HEK293 (cell line): ENCODE measurements at regions not wholly inside any gene's neighbourhood (a gene's known extent, or its start where the extent isn't known, plus 50 kb on each side); places are given as distances from the start of the nearest gene placed in this dataset.

ENCODE experiments used
- CTCF ChIA-PET: fragments of 350-600 bp; formaldehyde crosslinking; extraction: SDS; loops from one replicate; lab custom pipeline; 2021; ENCODE audit warnings: antibody characterized with exemption; lab: Yijun Ruan, JAX
- POLR2A ChIA-PET: fragments of 300-600 bp; formaldehyde crosslinking; extraction: SDS; loops from one replicate; lab custom pipeline; 2020; ENCODE audit warnings: antibody characterized with exemption, inconsistent platforms; lab: Yijun Ruan, JAX
- H3K27ac ChIP-seq: fragments of 200-500 bp; sonication (Bioruptor generic); 2 replicates; pipeline ENCODE4 v1.5.1; 2014; ENCODE audit warnings: low read depth, low read length, control low read depth, inconsistent platforms; ENCODE audit errors: extremely low read depth
- H3K36me3 ChIP-seq, 2 experiments: fragments of 200-500 bp in 1 of 2; sonication (Bioruptor generic) in 1 of 2; 1 replicate in 1 of 2; 2 replicates in 1 of 2; pipeline ENCODE4 v1.5.1; 2014 to 2017; ENCODE audit warnings: inconsistent platforms in 2 of 2, low read length in 2 of 2; ENCODE audit not compliant: control insufficient read depth in 2 of 2, insufficient read depth in 1 of 2
- H3K4me1 ChIP-seq: fragments of 200-500 bp; sonication (Bioruptor generic); 2 replicates; pipeline ENCODE4 v1.5.1; 2014; ENCODE audit warnings: mild to moderate bottlenecking, low read length, inconsistent platforms; ENCODE audit not compliant: control insufficient read depth, insufficient read depth
- H3K4me3 ChIP-seq: 2 replicates; pipeline ENCODE4 v1.5.1; 2011; ENCODE audit warnings: low read depth, mild to moderate bottlenecking, control low read depth, low read length, moderate library complexity
- H3K9me3 ChIP-seq: fragments of 200-500 bp; sonication (Bioruptor generic); 2 replicates; pipeline ENCODE4 v1.5.1; 2014; ENCODE audit warnings: low read depth, low read length, inconsistent platforms; ENCODE audit not compliant: control insufficient read depth, insufficient read depth
- GFI1B ChIP-seq: fragments of 450-650 bp; formaldehyde crosslinking; IDR thresholded peaks from 2 replicates; pipeline ENCODE4 v1.5.1; 2016; ENCODE audit warnings: missing biosample characterization, missing genetic modification characterization
- SP7 ChIP-seq: fragments of 450-650 bp; formaldehyde crosslinking; IDR thresholded peaks from 2 replicates; pipeline ENCODE4 v1.5.1; 2016; ENCODE audit warnings: missing biosample characterization, missing genetic modification characterization
- ZFHX2 ChIP-seq: fragments of 450-650 bp; formaldehyde crosslinking; conservative IDR thresholded peaks from 2 replicates; pipeline ENCODE4 v1.5.1; 2016; ENCODE audit warnings: missing biosample characterization, missing genetic modification characterization
- ZFP41 ChIP-seq: fragments of 450-650 bp; formaldehyde crosslinking; IDR thresholded peaks from 2 replicates; pipeline ENCODE4 v1.5.1; 2016; ENCODE audit warnings: missing biosample characterization, missing genetic modification characterization, borderline replicate concordance
- ZNF214 ChIP-seq: fragments of 450-650 bp; formaldehyde crosslinking; IDR thresholded peaks from 2 replicates; pipeline ENCODE4 v1.5.1; 2017; ENCODE audit warnings: missing biosample characterization, mild to moderate bottlenecking, missing genetic modification characterization, borderline replicate concordance
- ZNF274 ChIP-seq, 2 experiments: fragments of 200-500 bp in 1 of 2; fragments of 450-650 bp in 1 of 2; sonication (Bioruptor generic) in 1 of 2; formaldehyde crosslinking in 1 of 2; IDR thresholded peaks; 2 replicates each; pipeline versions ENCODE4 v1.5.1 to v1.6.1; 2014 to 2016; ENCODE audit warnings: borderline replicate concordance in 1 of 2, inconsistent platforms in 1 of 2, low read length in 1 of 2, missing biosample characterization in 1 of 2, missing genetic modification characterization in 1 of 2
- ZNF324 ChIP-seq: fragments of 450-650 bp; formaldehyde crosslinking; IDR thresholded peaks from 2 replicates; pipeline ENCODE4 v1.5.1; 2016; ENCODE audit warnings: missing biosample characterization, missing genetic modification characterization
- ZNF335 ChIP-seq: fragments of 450-650 bp; formaldehyde crosslinking; conservative IDR thresholded peaks from 2 replicates; pipeline ENCODE4 v1.5.1; 2016; ENCODE audit warnings: missing biosample characterization, missing genetic modification characterization
- ZNF398 ChIP-seq: fragments of 450-650 bp; formaldehyde crosslinking; IDR thresholded peaks from 2 replicates; pipeline ENCODE4 v1.5.1; 2017; ENCODE audit warnings: missing biosample characterization, missing genetic modification characterization
- ZNF580 ChIP-seq: fragments of 450-650 bp; formaldehyde crosslinking; IDR thresholded peaks from 2 replicates; pipeline ENCODE4 v1.5.1; 2016; ENCODE audit warnings: missing biosample characterization, missing genetic modification characterization
- ZNF837 ChIP-seq: fragments of 450-650 bp; formaldehyde crosslinking; IDR thresholded peaks from 2 replicates; pipeline ENCODE4 v1.5.1; 2016; ENCODE audit warnings: missing biosample characterization, missing genetic modification characterization
- TF ChIP-seq, protein P1 (sequence below): fragments of 450-650 bp; formaldehyde crosslinking; IDR thresholded peaks from 2 replicates; pipeline ENCODE4 v1.5.1; 2016; ENCODE audit warnings: missing biosample characterization, missing genetic modification characterization, borderline replicate concordance
- TF ChIP-seq, protein P2 (sequence below): fragments of 450-650 bp; formaldehyde crosslinking; IDR thresholded peaks from 2 replicates; pipeline ENCODE4 v1.5.1; 2016; ENCODE audit warnings: missing biosample characterization, missing genetic modification characterization

- H3K27ac ChIP-seq: no peak overlapping the region
- no peak overlapping the region for H3K4me3 ChIP-seq
- ChIA-PET POLR2A (no interaction called here), CTCF (no interaction called here)
- no peaks in the 10 kb centered on the region for H3K9me3 ChIP-seq
- H3K36me3 ChIP-seq: no peaks in the 10 kb centered on the region
- H3K4me1 ChIP-seq: no peaks in the 10 kb centered on the region
- TF ChIP-seq GFI1B (tag by site-specific recombination) (no peak), ZNF324 (tag by site-specific recombination) (no peak), ZFHX2 (tag by site-specific recombination) (no peak), ZFP41 (no peak), ZNF274 (IDR thresholded peaks at IDR 0.05; ENCODE audit: low read length) (no peak), ZNF274 (tag by site-specific recombination; IDR thresholded peaks at IDR 0.05; ENCODE audit: borderline replicate concordance) (no peak), ZNF214 (no peak), ZNF335 (tag by site-specific recombination) (no peak), ZNF580 (tag by site-specific recombination) (no peak), ZNF837 (tag by site-specific recombination) (no peak)
- TF ChIP-seq, protein P1, sequence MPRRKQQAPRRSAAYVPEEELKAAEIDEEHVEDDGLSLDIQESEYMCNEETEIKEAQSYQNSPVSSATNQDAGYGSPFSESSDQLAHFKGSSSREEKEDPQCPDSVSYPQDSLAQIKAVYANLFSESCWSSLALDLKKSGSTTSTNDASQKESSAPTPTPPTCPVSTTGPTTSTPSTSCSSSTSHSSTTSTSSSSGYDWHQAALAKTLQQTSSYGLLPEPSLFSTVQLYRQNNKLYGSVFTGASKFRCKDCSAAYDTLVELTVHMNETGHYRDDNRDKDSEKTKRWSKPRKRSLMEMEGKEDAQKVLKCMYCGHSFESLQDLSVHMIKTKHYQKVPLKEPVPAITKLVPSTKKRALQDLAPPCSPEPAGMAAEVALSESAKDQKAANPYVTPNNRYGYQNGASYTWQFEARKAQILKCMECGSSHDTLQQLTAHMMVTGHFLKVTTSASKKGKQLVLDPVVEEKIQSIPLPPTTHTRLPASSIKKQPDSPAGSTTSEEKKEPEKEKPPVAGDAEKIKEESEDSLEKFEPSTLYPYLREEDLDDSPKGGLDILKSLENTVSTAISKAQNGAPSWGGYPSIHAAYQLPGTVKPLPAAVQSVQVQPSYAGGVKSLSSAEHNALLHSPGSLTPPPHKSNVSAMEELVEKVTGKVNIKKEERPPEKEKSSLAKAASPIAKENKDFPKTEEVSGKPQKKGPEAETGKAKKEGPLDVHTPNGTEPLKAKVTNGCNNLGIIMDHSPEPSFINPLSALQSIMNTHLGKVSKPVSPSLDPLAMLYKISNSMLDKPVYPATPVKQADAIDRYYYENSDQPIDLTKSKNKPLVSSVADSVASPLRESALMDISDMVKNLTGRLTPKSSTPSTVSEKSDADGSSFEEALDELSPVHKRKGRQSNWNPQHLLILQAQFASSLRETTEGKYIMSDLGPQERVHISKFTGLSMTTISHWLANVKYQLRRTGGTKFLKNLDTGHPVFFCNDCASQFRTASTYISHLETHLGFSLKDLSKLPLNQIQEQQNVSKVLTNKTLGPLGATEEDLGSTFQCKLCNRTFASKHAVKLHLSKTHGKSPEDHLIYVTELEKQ: no peak
- TF ChIP-seq, all 188 proteins: peak for 0
Observed at GRCh38 chr6:17218749-17219093, 62.4 kb upstream of the RBM24 start.

- no peak overlapping the region for H3K27ac ChIP-seq
- no peak overlapping the region for H3K4me3 ChIP-seq
- ChIA-PET CTCF (no interaction called here), POLR2A (no interaction called here)
- no peaks in the 10 kb centered on the region for H3K36me3 ChIP-seq
- H3K9me3 ChIP-seq: no peaks in the 10 kb centered on the region
- no peak for TF ChIP-seq ZNF398
- TF ChIP-seq, protein P2, sequence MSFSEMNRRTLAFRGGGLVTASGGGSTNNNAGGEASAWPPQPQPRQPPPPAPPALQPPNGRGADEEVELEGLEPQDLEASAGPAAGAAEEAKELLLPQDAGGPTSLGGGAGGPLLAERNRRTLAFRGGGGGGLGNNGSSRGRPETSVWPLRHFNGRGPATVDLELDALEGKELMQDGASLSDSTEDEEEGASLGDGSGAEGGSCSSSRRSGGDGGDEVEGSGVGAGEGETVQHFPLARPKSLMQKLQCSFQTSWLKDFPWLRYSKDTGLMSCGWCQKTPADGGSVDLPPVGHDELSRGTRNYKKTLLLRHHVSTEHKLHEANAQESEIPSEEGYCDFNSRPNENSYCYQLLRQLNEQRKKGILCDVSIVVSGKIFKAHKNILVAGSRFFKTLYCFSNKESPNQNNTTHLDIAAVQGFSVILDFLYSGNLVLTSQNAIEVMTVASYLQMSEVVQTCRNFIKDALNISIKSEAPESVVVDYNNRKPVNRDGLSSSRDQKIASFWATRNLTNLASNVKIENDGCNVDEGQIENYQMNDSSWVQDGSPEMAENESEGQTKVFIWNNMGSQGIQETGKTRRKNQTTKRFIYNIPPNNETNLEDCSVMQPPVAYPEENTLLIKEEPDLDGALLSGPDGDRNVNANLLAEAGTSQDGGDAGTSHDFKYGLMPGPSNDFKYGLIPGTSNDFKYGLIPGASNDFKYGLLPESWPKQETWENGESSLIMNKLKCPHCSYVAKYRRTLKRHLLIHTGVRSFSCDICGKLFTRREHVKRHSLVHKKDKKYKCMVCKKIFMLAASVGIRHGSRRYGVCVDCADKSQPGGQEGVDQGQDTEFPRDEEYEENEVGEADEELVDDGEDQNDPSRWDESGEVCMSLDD (tag by site-specific recombination): no peak
- no peak for TF ChIP-seq SP7 (tag by site-specific recombination)
- H3K4me1 ChIP-seq: no peaks in the 10 kb centered on the region
Observed at GRCh38 chr6:17219098-17219497, 62.1 kb upstream of the RBM24 start.
